HCT116 (cell line): ENCODE measurements at regions not wholly inside any gene's neighbourhood (a gene's known extent, or its start where the extent isn't known, plus 50 kb on each side); places are given as distances from the start of the nearest gene placed in this dataset.

Source experiments
- ATAC-seq: fragments of 200-7000 bp; cut with Tn5 transposase; 2 replicates; pipeline ENCODE4 v1.9.1; 2020; ENCODE audit warnings: mild to moderate bottlenecking, moderate library complexity
- BruUV-seq: library from RNA; stranded (reverse); fragments of 400-500 nt; replicated peaks from 2 replicates; lab custom pipeline; 2021; lab: Mats Ljungman, UMichigan
- CTCF ChIA-PET: fragments of 300-600 bp; sonication (Branson Sonifier 250); formaldehyde crosslinking; loops from one replicate; lab custom pipeline; 2021; ENCODE audit warnings: antibody characterized with exemption; lab: Charles Lee
- POLR2A ChIA-PET: fragments of 300-600, 350-600 bp; sonication (Branson Sonifier 250); formaldehyde crosslinking; loops from one replicate; lab custom pipeline; 2021; ENCODE audit warnings: antibody characterized with exemption; lab: Charles Lee
- RAD21 ChIA-PET, 2 experiments: fragments of 300-600 bp; sonication (Branson Sonifier 250); formaldehyde crosslinking; loops; one replicate each; lab custom pipeline; 2023; ENCODE audit warnings: low total read pairs in 2 of 2; ENCODE audit not compliant: uncharacterized antibody in 2 of 2, unreplicated experiment in 2 of 2, low non-redundant PET in 1 of 2; lab: Charles Lee
- DNase-seq: peaks from one replicate; pipeline ENCODE4 v3.0.0-alpha.2; 2010; ENCODE audit warnings: low read depth, low spot score
- H2AFZ ChIP-seq: fragments of 200-600 bp; shearing (Covaris generic), sonication (generic); 2 replicates; pipeline ENCODE4 v1.6.1; 2017; ENCODE audit warnings: low read depth, mixed run types, mixed read lengths, antibody characterized with exemption, low read length; ENCODE audit not compliant: poor library complexity, severe bottlenecking
- H3K27ac ChIP-seq: 2 replicates; pipeline ENCODE4 v1.5.1; 2012; ENCODE audit warnings: low read depth, low read length
- H3K27me3 ChIP-seq: fragments of 200-600 bp; sonication (generic); 2 replicates; pipeline ENCODE4 v1.6.1; 2016; ENCODE audit warnings: mixed run types, low read length, mixed read lengths; ENCODE audit not compliant: insufficient read depth
- H3K36me3 ChIP-seq, 2 experiments: fragments of 200-500 bp in 1 of 2; fragments of 200-600 bp in 1 of 2; sonication (Bioruptor generic) in 1 of 2; sonication (generic) in 1 of 2; 2 replicates each; pipeline versions ENCODE4 v1.5.1 to v1.6.1; 2014 to 2016; ENCODE audit warnings: low read length in 2 of 2, inconsistent platforms in 1 of 2, mixed read lengths in 1 of 2, mixed run types in 1 of 2; ENCODE audit not compliant: insufficient read depth in 2 of 2, control insufficient read depth in 1 of 2
- H3K4me1 ChIP-seq, 2 experiments: fragments of 200-600 bp in 1 of 2; sonication (generic) in 1 of 2; 2 replicates each; pipeline versions ENCODE4 v1.5.1 to v1.6.1; 2012 to 2017; ENCODE audit warnings: low read length in 2 of 2, inconsistent platforms in 1 of 2, mild to moderate bottlenecking in 1 of 2, mixed read lengths in 1 of 2, mixed run types in 1 of 2, moderate library complexity in 1 of 2; ENCODE audit not compliant: insufficient read depth in 2 of 2, control insufficient read depth in 1 of 2
- H3K4me2 ChIP-seq: fragments of 200-600 bp; sonication (generic); 2 replicates; pipeline ENCODE4 v1.6.1; 2017; ENCODE audit warnings: mixed run types, low read length, mixed read lengths
- H3K4me3 ChIP-seq, 2 experiments: fragments of 200-600 bp in 1 of 2; sonication (generic) in 1 of 2; replicated peaks in 1 of 2; 2 replicates each; pipeline ENCODE4 v1.5.1; 2011 to 2016; ENCODE audit warnings: low read length in 2 of 2, control low read depth in 1 of 2, low read depth in 1 of 2, mild to moderate bottlenecking in 1 of 2, mixed read lengths in 1 of 2, mixed run types in 1 of 2
- H3K79me2 ChIP-seq: fragments of 200-600 bp; sonication (generic); 2 replicates; pipeline ENCODE4 v1.6.1; 2017; ENCODE audit warnings: mild to moderate bottlenecking, mixed run types, low read length, moderate library complexity, mixed read lengths; ENCODE audit not compliant: insufficient read depth
- H3K9ac ChIP-seq: fragments of 200-600 bp; sonication (generic); 2 replicates; pipeline ENCODE4 v1.6.1; 2016; ENCODE audit warnings: low read length, mixed read lengths
- H3K9me2 ChIP-seq: fragments of 200-600 bp; sonication (generic), shearing (Covaris generic); 2 replicates; pipeline ENCODE4 v1.6.1; 2017; ENCODE audit warnings: mixed run types, mild to moderate bottlenecking, moderate library complexity; ENCODE audit not compliant: insufficient read depth
- H3K9me3 ChIP-seq, 2 experiments: fragments of 200-500 bp in 1 of 2; fragments of 200-600 bp in 1 of 2; sonication (Bioruptor generic) in 1 of 2; sonication (generic) in 1 of 2; 2 replicates each; pipeline ENCODE4 v1.6.1; 2014 to 2017; ENCODE audit warnings: low read length in 2 of 2, mixed read lengths in 2 of 2, inconsistent platforms in 1 of 2, low read depth in 1 of 2, mild to moderate bottlenecking in 1 of 2, mixed run types in 1 of 2, moderate library complexity in 1 of 2; ENCODE audit not compliant: control insufficient read depth in 1 of 2, insufficient read depth in 1 of 2
- H4K20me1 ChIP-seq: fragments of 200-600 bp; sonication (generic), shearing (Covaris generic); 2 replicates; pipeline ENCODE4 v1.6.1; 2017; ENCODE audit warnings: mixed run types, mild to moderate bottlenecking, moderate library complexity; ENCODE audit not compliant: insufficient read depth
- CBX3 ChIP-seq: IDR thresholded peaks from 2 replicates; pipeline ENCODE4 v1.6.1; 2012; ENCODE audit warnings: low read depth
- CEBPB ChIP-seq: IDR thresholded peaks from 2 replicates; pipeline ENCODE4 v1.6.1; 2012; ENCODE audit warnings: low read depth
- EGR1 ChIP-seq: IDR thresholded peaks from 2 replicates; pipeline ENCODE4 v1.6.1; 2012; ENCODE audit warnings: low read depth
- EZH2 ChIP-seq: fragments of 200-600 bp; sonication (generic); IDR thresholded peaks from 2 replicates; pipeline ENCODE4 v1.6.1; 2017; ENCODE audit warnings: antibody characterized with exemption, mixed run types
- EZH2phosphoT487 ChIP-seq: fragments of 200-600 bp; IDR thresholded peaks from 2 replicates; pipeline ENCODE4 v1.6.1; 2018; ENCODE audit warnings: antibody characterized with exemption, borderline replicate concordance
- JUND ChIP-seq: IDR thresholded peaks from 2 replicates; pipeline ENCODE4 v1.6.1; 2012
- POLR2A ChIP-seq: IDR thresholded peaks from 2 replicates; pipeline ENCODE4 v1.7.0; 2011; ENCODE audit warnings: borderline replicate concordance; ENCODE audit not compliant: insufficient read depth, insufficient read length; ENCODE audit errors: extremely low read depth
- POLR2AphosphoS5 ChIP-seq: IDR thresholded peaks from 2 replicates; pipeline ENCODE4 v1.6.1; 2011; ENCODE audit warnings: mild to moderate bottlenecking, low read depth, low read length, moderate library complexity
- RAD21 ChIP-seq: IDR thresholded peaks from 2 replicates; pipeline ENCODE4 v1.6.1; 2012; ENCODE audit warnings: low read depth, mild to moderate bottlenecking
- SP1 ChIP-seq: IDR thresholded peaks from 2 replicates; pipeline ENCODE4 v1.6.1; 2012; ENCODE audit warnings: low read depth
- TCF7L2 ChIP-seq: IDR thresholded peaks from 2 replicates; pipeline ENCODE4 v1.7.0; 2011; ENCODE audit warnings: borderline replicate concordance, inconsistent platforms; ENCODE audit not compliant: insufficient read depth, insufficient read length; ENCODE audit errors: extremely low read depth
- YY1 ChIP-seq: IDR thresholded peaks from 2 replicates; pipeline ENCODE4 v1.6.1; 2011; ENCODE audit warnings: low read length, low read depth, moderate library complexity, mild to moderate bottlenecking; ENCODE audit not compliant: insufficient replicate concordance; ENCODE audit errors: extremely low read depth
- ZBTB33 ChIP-seq: IDR thresholded peaks from 2 replicates; pipeline ENCODE4 v1.6.1; 2011; ENCODE audit warnings: mild to moderate bottlenecking, low read length, moderate library complexity; ENCODE audit not compliant: insufficient replicate concordance; ENCODE audit errors: extremely low read depth
- ZFX ChIP-seq: fragments of 450-650 bp; IDR thresholded peaks from 2 replicates; pipeline ENCODE4 v1.6.1; 2017
- ZNF274 ChIP-seq: fragments of 200-500 bp; sonication (Bioruptor generic); IDR thresholded peaks from 2 replicates; pipeline ENCODE4 v1.6.1; 2014; ENCODE audit warnings: mild to moderate bottlenecking, low read depth, low read length, inconsistent platforms
- intact Hi-C: fragments of 100-400 bp; cut with micrococcal nuclease; formaldehyde crosslinking; loops from 2 replicates; pipeline ENCODE4 v1.10.0; 2022
- TF ChIP-seq, protein P1 (sequence below): IDR thresholded peaks from 2 replicates; pipeline ENCODE4 v1.6.1; 2012; ENCODE audit warnings: low read depth
- TF ChIP-seq, protein P2 (sequence below): IDR thresholded peaks from 2 replicates; pipeline ENCODE4 v1.6.1; 2012

DNA sequence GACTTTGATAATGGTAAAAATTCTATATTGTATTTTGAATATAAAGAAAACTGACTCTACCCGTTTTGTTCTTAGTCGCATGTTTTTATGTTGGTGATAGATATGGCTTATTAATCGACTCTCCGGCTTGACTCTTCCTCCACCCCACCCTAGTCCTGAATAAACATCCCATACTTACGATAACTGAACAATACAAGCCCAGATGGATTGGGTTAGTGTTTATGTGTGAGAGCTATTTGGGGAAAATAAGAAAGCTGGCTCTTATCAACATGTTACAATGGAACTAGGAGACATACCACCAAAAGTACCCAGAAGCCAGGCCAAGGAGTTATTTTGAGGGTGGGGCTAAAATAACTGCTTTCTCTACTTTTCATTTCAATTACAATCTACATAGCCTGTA is 796.3 kb downstream of the DIAPH3 start:
- BruUV-seq = no TSS peak
- POLR2A ChIA-PET = no interaction called here
- H2AFZ ChIP-seq = no peak overlapping the region
- no peaks in the 10 kb centered on the region for H3K4me1 ChIP-seq
- no peaks in the 10 kb centered on the region for H3K36me3 ChIP-seq
- H3K9me2 ChIP-seq = no peaks in the 10 kb centered on the region
- CTCF ChIA-PET = no interaction called here
- TF ChIP-seq CEBPB = no peak
- no peak for TF ChIP-seq RAD21
- no peak for TF ChIP-seq CBX3
- no peak for TF ChIP-seq ZFX
- no peak for TF ChIP-seq SP1
- TF ChIP-seq EZH2 = no peak
- ATAC-seq (no peak), DNase-seq (no peak)
- no peak overlapping the region for H3K27ac ChIP-seq
- H3K4me3 ChIP-seq = no peak overlapping the region
- RAD21 ChIA-PET = no interaction called here
- no peaks in the 10 kb centered on the region for H4K20me1 ChIP-seq
- H3K79me2 ChIP-seq = no peaks in the 10 kb centered on the region
- H3K27me3 ChIP-seq = no peaks in the 10 kb centered on the region
- intact Hi-C loops = no loop called here
- no peak overlapping the region for H3K9ac ChIP-seq
- no peaks in the 10 kb centered on the region for H3K9me3 ChIP-seq
- no peak overlapping the region for H3K4me2 ChIP-seq

DNA sequence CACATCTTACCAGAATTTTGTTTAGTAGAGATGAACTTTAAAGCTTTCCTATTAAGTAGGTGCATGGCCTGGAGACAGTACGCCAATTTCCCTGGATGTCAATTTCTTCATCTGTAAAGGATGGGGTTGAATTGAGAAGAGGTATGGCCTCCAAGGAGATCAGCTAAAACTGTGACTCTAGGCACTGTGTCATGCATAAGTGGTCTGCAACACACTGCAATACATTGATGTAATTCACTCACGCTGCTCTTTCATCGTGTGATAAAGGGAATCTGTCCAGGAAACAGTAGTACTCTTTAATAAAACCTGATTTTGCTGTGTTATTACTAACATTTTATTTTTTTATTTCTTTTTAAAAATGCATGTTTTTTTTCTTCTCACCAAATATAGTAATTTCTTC is 795.8 kb downstream of the DIAPH3 start:
- DNase-seq (no peak), ATAC-seq (no peak)
- H3K9ac ChIP-seq = no peak overlapping the region
- no peak overlapping the region for H3K27ac ChIP-seq
- no peaks in the 10 kb centered on the region for H3K79me2 ChIP-seq
- ChIA-PET CTCF (no interaction called here), POLR2A (no interaction called here), RAD21 (no interaction called here)
- no peaks in the 10 kb centered on the region for H3K9me3 ChIP-seq
- no peak overlapping the region for H3K4me3 ChIP-seq
- H3K4me2 ChIP-seq = no peak overlapping the region
- no peaks in the 10 kb centered on the region for H3K4me1 ChIP-seq
- intact Hi-C loops = no loop called here
- H3K36me3 ChIP-seq = no peaks in the 10 kb centered on the region
- no TSS peak for BruUV-seq
- no peaks in the 10 kb centered on the region for H4K20me1 ChIP-seq
- H3K9me2 ChIP-seq = no peaks in the 10 kb centered on the region
- H3K27me3 ChIP-seq = no peaks in the 10 kb centered on the region
- no peak overlapping the region for H2AFZ ChIP-seq
- no peak for TF ChIP-seq ZBTB33
- TF ChIP-seq POLR2A = no peak
- no peak for TF ChIP-seq JUND
- no peak for TF ChIP-seq RAD21
- TF ChIP-seq CEBPB = no peak
- TF ChIP-seq TCF7L2 = no peak
- no peak for TF ChIP-seq EZH2
- no peak for TF ChIP-seq SP1
- no peak for TF ChIP-seq ZNF274
- TF ChIP-seq, protein P1, sequence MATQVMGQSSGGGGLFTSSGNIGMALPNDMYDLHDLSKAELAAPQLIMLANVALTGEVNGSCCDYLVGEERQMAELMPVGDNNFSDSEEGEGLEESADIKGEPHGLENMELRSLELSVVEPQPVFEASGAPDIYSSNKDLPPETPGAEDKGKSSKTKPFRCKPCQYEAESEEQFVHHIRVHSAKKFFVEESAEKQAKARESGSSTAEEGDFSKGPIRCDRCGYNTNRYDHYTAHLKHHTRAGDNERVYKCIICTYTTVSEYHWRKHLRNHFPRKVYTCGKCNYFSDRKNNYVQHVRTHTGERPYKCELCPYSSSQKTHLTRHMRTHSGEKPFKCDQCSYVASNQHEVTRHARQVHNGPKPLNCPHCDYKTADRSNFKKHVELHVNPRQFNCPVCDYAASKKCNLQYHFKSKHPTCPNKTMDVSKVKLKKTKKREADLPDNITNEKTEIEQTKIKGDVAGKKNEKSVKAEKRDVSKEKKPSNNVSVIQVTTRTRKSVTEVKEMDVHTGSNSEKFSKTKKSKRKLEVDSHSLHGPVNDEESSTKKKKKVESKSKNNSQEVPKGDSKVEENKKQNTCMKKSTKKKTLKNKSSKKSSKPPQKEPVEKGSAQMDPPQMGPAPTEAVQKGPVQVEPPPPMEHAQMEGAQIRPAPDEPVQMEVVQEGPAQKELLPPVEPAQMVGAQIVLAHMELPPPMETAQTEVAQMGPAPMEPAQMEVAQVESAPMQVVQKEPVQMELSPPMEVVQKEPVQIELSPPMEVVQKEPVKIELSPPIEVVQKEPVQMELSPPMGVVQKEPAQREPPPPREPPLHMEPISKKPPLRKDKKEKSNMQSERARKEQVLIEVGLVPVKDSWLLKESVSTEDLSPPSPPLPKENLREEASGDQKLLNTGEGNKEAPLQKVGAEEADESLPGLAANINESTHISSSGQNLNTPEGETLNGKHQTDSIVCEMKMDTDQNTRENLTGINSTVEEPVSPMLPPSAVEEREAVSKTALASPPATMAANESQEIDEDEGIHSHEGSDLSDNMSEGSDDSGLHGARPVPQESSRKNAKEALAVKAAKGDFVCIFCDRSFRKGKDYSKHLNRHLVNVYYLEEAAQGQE = no peak
- TF ChIP-seq ZFX = no peak
- TF ChIP-seq EZH2phosphoT487 = no peak
- TF ChIP-seq YY1 = no peak
- no peak for TF ChIP-seq EGR1
- TF ChIP-seq, protein P2, sequence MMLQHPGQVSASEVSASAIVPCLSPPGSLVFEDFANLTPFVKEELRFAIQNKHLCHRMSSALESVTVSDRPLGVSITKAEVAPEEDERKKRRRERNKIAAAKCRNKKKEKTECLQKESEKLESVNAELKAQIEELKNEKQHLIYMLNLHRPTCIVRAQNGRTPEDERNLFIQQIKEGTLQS = no peak
- TF ChIP-seq POLR2AphosphoS5 = no peak
